HepG2 (cell line): ENCODE measurements at regions not wholly inside any gene's neighbourhood (a gene's known extent, or its start where the extent isn't known, plus 50 kb on each side); places are given as distances from the start of the nearest gene placed in this dataset.

Experiments
- ATAC-seq: fragments of 200-7000 bp; cut with Tn5 transposase; 3 replicates; pipeline ENCODE4 v1.9.1; 2020; ENCODE audit warnings: mild to moderate bottlenecking, moderate library complexity
- BruUV-seq: library from RNA; stranded (reverse); fragments of 400-500 nt; replicated peaks from 2 replicates; lab custom pipeline; 2021; lab: Mats Ljungman, UMichigan
- CTCF ChIA-PET: fragments of 300-600 bp; formaldehyde crosslinking; extraction: SDS; loops from one replicate; lab custom pipeline; 2021; ENCODE audit warnings: low total read pairs, inconsistent platforms, low intra/inter-chr PET ratio; lab: Yijun Ruan, JAX
- POLR2A ChIA-PET: fragments of 350-600 bp; sonication (Branson Sonifier 250); formaldehyde crosslinking; loops from one replicate; lab custom pipeline; 2020; ENCODE audit warnings: antibody characterized with exemption, inconsistent platforms; lab: Yijun Ruan, JAX
- DNase-seq: peaks from one replicate; pipeline ENCODE4 v3.0.0-alpha.2; 2015; ENCODE audit warnings: low spot score
- FAIRE-seq: peaks from 3 replicates; lab custom pipeline; 2011; peaks lifted over from hg19 to GRCh38; lab: Jason Lieb, UNC
- H2AFZ ChIP-seq: one replicate; pipeline ENCODE4 v1.6.1; 2011; ENCODE audit warnings: low read length, inconsistent platforms
- H3K27ac ChIP-seq: fragments of 300-600 bp; 3 replicates; pipeline ENCODE4 v1.8.0; 2011; ENCODE audit warnings: mixed run types, mild to moderate bottlenecking, mixed read lengths, low read length, inconsistent platforms; ENCODE audit not compliant: insufficient read depth; ENCODE audit errors: extremely low read length
- H3K27me3 ChIP-seq, 2 experiments: fragments of 200-600 bp in 1 of 2; 2 replicates in 1 of 2; 3 replicates in 1 of 2; pipeline versions ENCODE4 v1.6.0 to v1.8.0; 2011; ENCODE audit warnings: low read length in 2 of 2, mild to moderate bottlenecking in 2 of 2, moderate library complexity in 2 of 2, inconsistent platforms in 1 of 2; ENCODE audit not compliant: insufficient read depth in 2 of 2, control insufficient read depth in 1 of 2
- H3K36me3 ChIP-seq, 2 experiments: fragments of 200-600 bp in 1 of 2; replicated peaks in 1 of 2; 2 replicates in 1 of 2; 3 replicates in 1 of 2; pipeline versions ENCODE4 v1.5.1 to v1.8.0; 2011; ENCODE audit warnings: low read length in 2 of 2, inconsistent platforms in 1 of 2; ENCODE audit not compliant: insufficient read depth in 2 of 2, control insufficient read depth in 1 of 2
- H3K4me1 ChIP-seq: 2 replicates; pipeline ENCODE4 v1.5.1; 2012; ENCODE audit warnings: low read length, inconsistent platforms; ENCODE audit not compliant: insufficient read depth
- H3K4me2 ChIP-seq: 2 replicates; pipeline ENCODE4 v1.6.0; 2011; ENCODE audit warnings: low read depth, low read length, inconsistent platforms
- H3K4me3 ChIP-seq, 3 experiments: fragments of 200-600 bp in 1 of 3; sonication (generic), shearing (Covaris generic) in 1 of 3; replicated peaks in 1 of 3; 2 replicates each; pipeline ENCODE4 v1.5.1; 2011 to 2016; ENCODE audit warnings: low read length in 3 of 3, inconsistent platforms in 2 of 3, low read depth in 2 of 3, mild to moderate bottlenecking in 2 of 3, control low read depth in 1 of 3, mixed read lengths in 1 of 3; ENCODE audit not compliant: insufficient read depth in 1 of 3
- H3K79me2 ChIP-seq: one replicate; pipeline ENCODE4 v1.6.1; 2011; ENCODE audit warnings: low read length, inconsistent platforms; ENCODE audit not compliant: insufficient read depth
- H3K9ac ChIP-seq: 2 replicates; pipeline ENCODE4 v1.6.0; 2011; ENCODE audit warnings: mild to moderate bottlenecking, low read depth, low read length, inconsistent platforms; ENCODE audit not compliant: insufficient read depth
- H3K9me3 ChIP-seq: 2 replicates; pipeline ENCODE4 v1.5.1; 2012; ENCODE audit warnings: mild to moderate bottlenecking, low read length
- H4K20me1 ChIP-seq: 2 replicates; pipeline ENCODE4 v1.6.0; 2011; ENCODE audit warnings: inconsistent platforms, mild to moderate bottlenecking, low read length, moderate library complexity; ENCODE audit not compliant: insufficient read depth
- AKAP8 ChIP-seq: sonication (generic); formaldehyde crosslinking; IDR thresholded peaks from 2 replicates; pipeline ENCODE4 v1.5.1; 2020; ENCODE audit warnings: mild to moderate bottlenecking, missing genetic modification reagents
- ATF4 ChIP-seq, 2 experiments: fragments of 450-650 bp in 1 of 2; sonication (generic) in 1 of 2; formaldehyde crosslinking; IDR thresholded peaks; 2 replicates each; pipeline versions ENCODE4 v1.5.0 to v1.8.0; 2020 to 2022; ENCODE audit warnings: mild to moderate bottlenecking in 1 of 2, missing genetic modification reagents in 1 of 2
- DRAP1 ChIP-seq: IDR thresholded peaks from 2 replicates; pipeline ENCODE4 v1.6.1; 2016; ENCODE audit warnings: missing genetic modification reagents, missing compliant biosample characterization
- GMEB1 ChIP-seq: sonication (generic); formaldehyde crosslinking; IDR thresholded peaks from 2 replicates; pipeline ENCODE4 v1.5.1; 2020; ENCODE audit warnings: missing genetic modification reagents, mild to moderate bottlenecking, borderline replicate concordance
- KAT7 ChIP-seq: IDR thresholded peaks from 2 replicates; pipeline ENCODE4 v1.6.1; 2018; ENCODE audit warnings: borderline replicate concordance, missing compliant biosample characterization
- MAF1 ChIP-seq: sonication (generic); formaldehyde crosslinking; IDR thresholded peaks from 2 replicates; pipeline ENCODE4 v1.5.0; 2020; ENCODE audit warnings: missing genetic modification reagents, borderline replicate concordance
- PPARG ChIP-seq: conservative IDR thresholded peaks from 2 replicates; pipeline ENCODE4 v1.6.1; 2016; ENCODE audit warnings: missing biosample characterization, missing genetic modification reagents
- PRDM4 ChIP-seq: sonication (generic); formaldehyde crosslinking; IDR thresholded peaks from 2 replicates; pipeline ENCODE4 v1.9.0; 2021; ENCODE audit warnings: missing genetic modification reagents, borderline replicate concordance
- ZFP36L2 ChIP-seq: sonication (generic); formaldehyde crosslinking; IDR thresholded peaks from 2 replicates; pipeline ENCODE4 v1.4.0; 2020; ENCODE audit warnings: missing genetic modification reagents
- ZNF180 ChIP-seq: sonication (generic); formaldehyde crosslinking; IDR thresholded peaks from 2 replicates; pipeline ENCODE4 v1.4.0; 2020; ENCODE audit warnings: low read depth, missing genetic modification reagents, borderline replicate concordance
- ZNF547 ChIP-seq: sonication (generic); formaldehyde crosslinking; IDR thresholded peaks from 2 replicates; pipeline ENCODE4 v1.5.1; 2020; ENCODE audit warnings: mild to moderate bottlenecking, missing genetic modification reagents
- WGBS: methylation state at CpG from one replicate; pipeline ENCODE4 v1.1.6; 2017; ENCODE audit warnings: low lambda C conversion rate; 5-methylcytosine and 5-hydroxymethylcytosine counted together
- in situ Hi-C: cut with HindIII; loops from 2 replicates; pipeline ENCODE4 v1.10.0; 2017; ENCODE audit warnings: low pct_unique_long_range_greater_than_20kb; ENCODE audit not compliant: extremely low pct_ligation_motif_present
- intact Hi-C: fragments of 100-400 bp; cut with micrococcal nuclease; formaldehyde crosslinking; loops from one replicate; pipeline ENCODE4 v1.10.0; 2022; ENCODE audit not compliant: unreplicated experiment

GRCh38 chr13:105774739-105775460, 760.6 kb downstream of the EFNB2 start:
- Histone ChIP-seq H3K9me3 (peaks cover 58% of the 10 kb centered on the region), H3K4me2 (no peak overlapping the region), H3K27me3 (no peaks in the 10 kb centered on the region), H3K79me2 (no peaks in the 10 kb centered on the region), H3K9ac (no peak overlapping the region), H4K20me1 (no peaks in the 10 kb centered on the region), H2AFZ (no peak overlapping the region), H3K4me3 (no peak overlapping the region), H3K36me3 (no peaks in the 10 kb centered on the region), H3K27ac (no peak overlapping the region), H3K4me1 (no peaks in the 10 kb centered on the region)
- ChIA-PET POLR2A (no interaction called here), CTCF (no interaction called here)
- FAIRE-seq (no peak), DNase-seq (peak; percentile 43), ATAC-seq (peak; percentile 56; the same call in 2 of the 3 replicates)
- intact Hi-C loops: no loop called here
- TF ChIP-seq ZNF547: no peak
- TF ChIP-seq ZNF180 (CRISPR knock-in tag): no peak
- TF ChIP-seq KAT7 (CRISPR knock-in tag): no peak
- TF ChIP-seq GMEB1: no peak
- 2% methylated on average over 7 of the region's 7 CpGs for WGBS
- BruUV-seq: no TSS peak
- in situ Hi-C loops: no loop called here

GRCh38 chr13:105773863-105774538, 761.5 kb downstream of the EFNB2 start:
- no peak overlapping the region for H3K9ac ChIP-seq
- DNase-seq (peak; percentile 1), ATAC-seq (peak; percentile 32; the same call in 1 of the 3 replicates), FAIRE-seq (no peak)
- WGBS: 7% methylated on average over 7 of the region's 7 CpGs
- no peak overlapping the region for H2AFZ ChIP-seq
- no peak overlapping the region for H3K4me2 ChIP-seq
- H3K79me2 ChIP-seq: no peaks in the 10 kb centered on the region
- in situ Hi-C loops: no loop called here
- H3K4me1 ChIP-seq: no peaks in the 10 kb centered on the region
- no peaks in the 10 kb centered on the region for H3K36me3 ChIP-seq
- H3K27ac ChIP-seq: no peak overlapping the region
- H3K9me3 ChIP-seq: peaks cover 54% of the 10 kb centered on the region
- no TSS peak for BruUV-seq
- intact Hi-C loops: no loop called here
- no peaks in the 10 kb centered on the region for H4K20me1 ChIP-seq
- CTCF ChIA-PET: no interaction called here
- H3K4me3 ChIP-seq: no peak overlapping the region
- POLR2A ChIA-PET: no interaction called here
- no peaks in the 10 kb centered on the region for H3K27me3 ChIP-seq
- no peak for TF ChIP-seq MAF1 (CRISPR knock-in tag)
- TF ChIP-seq ATF4 (CRISPR knock-in tag; IDR thresholded peaks at IDR 0.05): no peak
- TF ChIP-seq PRDM4: no peak
- no peak for TF ChIP-seq PPARG (CRISPR knock-in tag)
- no peak for TF ChIP-seq ZFP36L2 (CRISPR knock-in tag)
- no peak for TF ChIP-seq AKAP8 (CRISPR knock-in tag)
- no peak for TF ChIP-seq DRAP1 (CRISPR knock-in tag)
